HT1080 (cell line): ENCODE measurements at regions not wholly inside any gene's neighbourhood (a gene's known extent, or its start where the extent isn't known, plus 50 kb on each side); places are given as distances from the start of the nearest gene placed in this dataset.

Source experiments
- DNase-seq: peaks from one replicate; pipeline ENCODE4 v3.0.0-alpha.2; 2015; ENCODE audit warnings: low read depth

- DNase-seq = no peak
Measured at GRCh38 chr2:2748399-2749205, 417.5 kb upstream of the MYT1L start.

- DNase-seq = no peak
Measured at GRCh38 chr2:2747797-2748301, 416.8 kb upstream of the MYT1L start.

GRCh38 chr2:2746731-2747130 is 415.7 kb upstream of the MYT1L start:
- no peak for DNase-seq

- no peak for DNase-seq
Measured at GRCh38 chr2:2744958-2745715, 414.1 kb upstream of the MYT1L start.

GRCh38 chr2:2744107-2744506 is 413.0 kb upstream of the MYT1L start:
- DNase-seq = no peak

GRCh38 chr2:2743164-2743571 is 412.1 kb upstream of the MYT1L start:
- DNase-seq = peak; percentile 65

GRCh38 chr2:2742726-2743125 is 411.7 kb upstream of the MYT1L start:
- no peak for DNase-seq

GRCh38 chr2:2740238-2740775 is 409.2 kb upstream of the MYT1L start:
- DNase-seq = no peak

- DNase-seq = no peak
Measured at GRCh38 chr2:2739231-2739795, 408.2 kb upstream of the MYT1L start.

- DNase-seq = no peak
Measured at GRCh38 chr2:2738684-2739083, 407.6 kb upstream of the MYT1L start.

GRCh38 chr2:2738276-2738675 is 407.2 kb upstream of the MYT1L start:
- DNase-seq = no peak

- no peak for DNase-seq
Measured at GRCh38 chr2:2735041-2735440, 404.0 kb upstream of the MYT1L start.

GRCh38 chr2:2734308-2734707 is 403.2 kb upstream of the MYT1L start:
- no peak for DNase-seq

- DNase-seq = no peak
Measured at GRCh38 chr2:2733818-2734217, 402.7 kb upstream of the MYT1L start.

GRCh38 chr2:2732331-2733119 is 401.4 kb upstream of the MYT1L start:
- no peak for DNase-seq

GRCh38 chr2:2731816-2732284 is 400.8 kb upstream of the MYT1L start:
- DNase-seq = no peak

GRCh38 chr2:2731101-2731815 is 400.2 kb upstream of the MYT1L start:
- no peak for DNase-seq

- no peak for DNase-seq
Measured at GRCh38 chr2:2730301-2730833, 399.3 kb upstream of the MYT1L start.

- DNase-seq = no peak
Measured at GRCh38 chr2:2729246-2729645, 398.2 kb upstream of the MYT1L start.

GRCh38 chr2:2728635-2729034 is 397.6 kb upstream of the MYT1L start:
- DNase-seq = no peak
